Esophagus (tissue), 2 donors: ENCODE measurements at regions not wholly inside any gene's neighbourhood (a gene's known extent, or its start where the extent isn't known, plus 50 kb on each side); places are given as distances from the start of the nearest gene placed in this dataset.
"Not testable (repeated sequence)": the region's sequence is repeated elsewhere in the genome, so short reads cannot be mapped to it uniquely, and the experiment has no call there.

Source experiments
- H3K27ac ChIP-seq, 2 donors: one replicate each; pipeline ENCODE4 v1.5.1; 2013; ENCODE audit warnings: low read depth in 2 of 2, mild to moderate bottlenecking in 2 of 2, inconsistent platforms in 1 of 2, low read length in 1 of 2, moderate library complexity in 1 of 2
- H3K27me3 ChIP-seq, 2 donors: one replicate each; pipeline ENCODE4 v1.6.1; 2013; ENCODE audit warnings: low read length in 2 of 2, control low read depth in 1 of 2, mild to moderate bottlenecking in 1 of 2; ENCODE audit not compliant: insufficient read depth in 2 of 2, control insufficient read depth in 1 of 2
- H3K36me3 ChIP-seq, 2 donors: one replicate each; pipeline ENCODE4 v1.6.1; 2013; ENCODE audit warnings: low read length in 1 of 2; ENCODE audit not compliant: control insufficient read depth in 2 of 2, insufficient read depth in 2 of 2
- H3K4me1 ChIP-seq, 2 donors: one replicate each; pipeline ENCODE4 v1.6.1; 2013; ENCODE audit warnings: low read length in 1 of 2; ENCODE audit not compliant: control insufficient read depth in 2 of 2, insufficient read depth in 2 of 2
- H3K4me3 ChIP-seq, 2 donors: one replicate each; pipeline ENCODE4 v1.5.1; 2013; ENCODE audit warnings: low read length in 2 of 2, mild to moderate bottlenecking in 2 of 2, low read depth in 1 of 2, moderate library complexity in 1 of 2
- H3K9me3 ChIP-seq, 2 donors: one replicate each; pipeline ENCODE4 v1.6.1; 2013; ENCODE audit warnings: mild to moderate bottlenecking in 2 of 2, low read depth in 1 of 2, low read length in 1 of 2, moderate library complexity in 1 of 2; ENCODE audit not compliant: control insufficient read depth in 2 of 2, insufficient read depth in 1 of 2
- WGBS, 2 donors: extraction: QIAGEN DNeasy Blood & Tissue Kit; methylation state at CpG; one replicate each; pipeline ENCODE4 v1.1.7; 2013; 5-methylcytosine and 5-hydroxymethylcytosine counted together
- donor health status: healthy with polysubstance abuse.
- donor health status: Bipolar disorder and iron deficiency.

DNA sequence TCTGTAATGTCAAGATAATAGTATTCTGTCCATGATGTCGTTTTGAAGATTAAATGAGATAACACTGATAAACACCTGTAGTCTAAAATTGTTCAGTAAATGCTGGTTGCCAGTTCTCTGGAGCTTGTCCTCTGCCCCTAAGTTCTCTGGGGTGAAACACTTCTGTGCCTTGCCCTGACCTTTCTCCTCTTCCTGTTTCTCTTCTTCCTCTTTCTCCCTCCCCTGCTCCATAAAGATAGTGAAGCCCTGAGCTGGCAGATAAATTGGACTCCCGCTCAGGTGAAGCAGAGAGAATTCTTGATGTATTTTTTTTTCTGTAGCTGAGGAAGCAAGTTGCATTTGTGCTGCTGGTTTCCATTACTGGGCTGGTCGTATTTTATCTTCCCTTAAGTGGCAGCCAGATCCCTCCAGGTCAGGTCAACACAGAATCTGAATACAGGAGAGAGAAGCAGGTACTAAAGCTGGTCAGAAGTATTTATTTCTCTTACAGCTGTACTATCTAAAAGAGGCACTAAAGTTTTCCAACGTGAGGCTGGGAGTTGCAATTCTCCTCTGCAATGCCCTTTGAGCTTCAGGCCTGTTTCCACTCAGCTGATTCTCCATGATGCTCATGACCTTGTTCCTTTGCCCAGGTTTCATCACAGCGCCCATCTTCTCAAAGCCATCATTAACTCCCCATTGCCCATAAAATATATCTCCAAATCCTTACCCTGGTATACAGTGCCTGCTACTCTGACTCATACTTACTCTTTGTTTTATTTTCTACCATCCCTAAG, 319.3 kb upstream of the CFAP20DC start:
- WGBS, 2 donors, result 64 to 70% methylated on average over 5 of the region's 5 CpGs
- Histone ChIP-seq H3K4me3 (no peak overlapping the region), H3K4me1 (no peaks in the 10 kb centered on the region), H3K27me3 (no peaks in the 10 kb centered on the region), H3K27ac (no peak overlapping the region), H3K36me3 (no peaks in the 10 kb centered on the region), H3K9me3 (no peaks in the 10 kb centered on the region)

GRCh38 chr3:59367150-59367549, 317.3 kb upstream of the CFAP20DC start:
- Histone ChIP-seq H3K27ac (no peak overlapping the region), H3K4me3 (no peak overlapping the region), H3K36me3 (no peaks in the 10 kb centered on the region), H3K4me1 (no peaks in the 10 kb centered on the region), H3K27me3 (no peaks in the 10 kb centered on the region), H3K9me3 (no peaks in the 10 kb centered on the region)
- 45 to 55% methylated on average over 3 of the region's 3 CpGs for WGBS, 2 donors

GRCh38 chr3:59366218-59366617, 316.4 kb upstream of the CFAP20DC start:
- H3K36me3 ChIP-seq, result no peaks in the 10 kb centered on the region
- no peaks in the 10 kb centered on the region for H3K9me3 ChIP-seq
- no peak overlapping the region for H3K4me3 ChIP-seq
- no peaks in the 10 kb centered on the region for H3K27me3 ChIP-seq
- 86 to 87% methylated on average over 2 of the region's 2 CpGs for WGBS, 2 donors
- H3K27ac ChIP-seq, result no peak overlapping the region
- H3K4me1 ChIP-seq, result no peaks in the 10 kb centered on the region

DNA sequence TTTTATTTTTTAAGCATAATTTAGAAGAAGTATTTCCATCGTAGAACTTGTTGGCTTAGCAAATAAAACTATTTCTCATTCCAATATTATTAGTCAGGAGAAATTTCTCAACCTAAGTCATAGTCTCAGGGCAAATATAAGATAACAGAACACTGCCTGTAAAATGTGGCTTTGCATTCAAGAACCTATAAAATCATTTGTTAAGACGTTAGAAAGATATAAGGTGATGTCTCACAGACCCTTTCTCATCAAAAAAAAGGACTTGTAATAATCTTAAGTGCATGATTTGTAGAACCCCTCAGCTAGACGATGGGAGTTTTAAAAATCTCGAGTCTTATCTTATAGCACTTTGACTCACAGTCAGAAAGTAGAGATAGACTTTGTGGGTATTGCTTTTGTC, 314.7 kb upstream of the CFAP20DC start:
- Histone ChIP-seq H3K27me3 (no peaks in the 10 kb centered on the region), H3K4me3 (no peak overlapping the region), H3K36me3 (no peaks in the 10 kb centered on the region), H3K4me1 (no peaks in the 10 kb centered on the region), H3K27ac (no peak overlapping the region), H3K9me3 (no peaks in the 10 kb centered on the region)
- 61 to 70% methylated on average over 4 of the region's 4 CpGs for WGBS, 2 donors

DNA sequence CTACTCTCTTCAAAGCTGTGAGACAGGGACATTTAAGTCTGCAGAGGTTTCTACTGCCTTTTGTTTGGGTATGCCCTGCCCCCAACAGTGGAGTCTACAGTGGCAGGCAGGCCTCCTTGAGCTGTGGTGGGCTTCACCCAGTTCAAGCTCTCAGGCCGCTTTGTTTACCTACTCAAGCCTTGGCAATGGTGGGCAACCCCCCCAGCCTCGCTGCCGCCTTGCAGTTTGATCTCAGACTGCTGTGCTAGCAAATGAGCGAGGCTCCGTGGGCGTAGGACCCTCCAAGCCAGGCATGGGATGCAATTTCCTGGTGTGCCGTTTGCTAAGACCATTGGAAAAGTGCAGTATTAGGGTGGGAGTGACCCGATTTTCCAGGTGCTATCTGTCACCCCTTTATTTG, 310.5 kb upstream of the CFAP20DC start:
- H3K27me3 ChIP-seq, result not testable (repeated sequence)
- 91 to 98% methylated on average over 8 of the region's 8 CpGs for WGBS, 2 donors

DNA sequence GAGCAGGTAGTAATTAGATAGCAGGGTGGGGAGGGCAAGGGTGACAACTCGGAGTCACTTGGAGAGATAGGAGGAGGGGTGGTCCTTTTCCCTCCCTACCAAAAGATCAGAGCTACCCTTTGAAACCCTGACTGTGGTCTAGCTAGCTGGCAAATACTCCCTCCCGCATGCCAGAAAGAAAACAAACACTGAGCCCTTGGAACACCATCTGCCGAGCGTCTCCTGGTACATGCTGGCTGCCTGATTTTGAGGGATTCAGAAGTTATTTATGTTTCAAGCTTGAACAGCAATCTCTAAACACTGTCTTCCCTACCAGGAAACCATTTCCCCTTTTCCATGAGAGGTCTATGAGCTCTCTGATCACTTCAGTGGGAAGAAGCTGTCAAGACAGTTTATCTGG, 291.6 kb upstream of the CFAP20DC start:
- H3K4me3 ChIP-seq, result no peak overlapping the region
- 62 to 67% methylated on average over 4 of the region's 4 CpGs for WGBS, 2 donors
- H3K36me3 ChIP-seq, result no peaks in the 10 kb centered on the region
- no peaks in the 10 kb centered on the region for H3K9me3 ChIP-seq
- H3K27me3 ChIP-seq, result no peaks in the 10 kb centered on the region
- no peak overlapping the region for H3K27ac ChIP-seq
- no peaks in the 10 kb centered on the region for H3K4me1 ChIP-seq

More for the DNA sequence above, 310.5 kb upstream of the CFAP20DC start:
- not testable (repeated sequence) for H3K4me1 ChIP-seq, H3K27ac ChIP-seq, H3K36me3 ChIP-seq, H3K9me3 ChIP-seq, H3K4me3 ChIP-seq

DNA sequence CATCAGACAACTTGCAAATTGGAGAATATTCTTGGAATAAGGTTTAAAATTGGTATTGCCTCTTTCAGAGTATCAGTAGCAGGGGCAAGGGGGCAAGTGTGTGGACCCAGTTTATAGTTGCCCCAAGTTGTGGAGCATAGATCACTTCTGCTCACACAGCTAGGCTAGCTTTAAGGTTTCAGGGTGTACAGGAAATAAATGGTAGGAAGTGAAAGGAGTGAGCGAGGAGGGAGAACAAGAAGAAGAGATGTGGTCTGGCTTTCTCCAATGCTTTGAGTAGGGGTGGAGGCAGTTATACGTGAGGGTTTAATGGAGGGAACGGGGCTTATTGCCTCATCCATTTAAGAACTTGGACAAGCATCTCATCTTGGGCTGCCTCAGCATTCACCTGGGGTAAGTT, 290.0 kb upstream of the CFAP20DC start:
- no peaks in the 10 kb centered on the region for H3K27me3 ChIP-seq
- H3K27ac ChIP-seq, result no peak overlapping the region
- H3K4me1 ChIP-seq, result no peaks in the 10 kb centered on the region
- H3K4me3 ChIP-seq, result no peak overlapping the region
- WGBS, 2 donors, result 73 to 83% methylated on average over 3 of the region's 3 CpGs
- H3K9me3 ChIP-seq, result no peaks in the 10 kb centered on the region
- no peaks in the 10 kb centered on the region for H3K36me3 ChIP-seq

GRCh38 chr3:59338934-59339333, 289.1 kb upstream of the CFAP20DC start:
- no peaks in the 10 kb centered on the region for H3K9me3 ChIP-seq
- 59 to 69% methylated on average over 7 of the region's 7 CpGs for WGBS, 2 donors
- no peaks in the 10 kb centered on the region for H3K4me1 ChIP-seq
- no peaks in the 10 kb centered on the region for H3K36me3 ChIP-seq
- no peak overlapping the region for H3K27ac ChIP-seq
- H3K27me3 ChIP-seq, result no peaks in the 10 kb centered on the region
- H3K4me3 ChIP-seq, result no peak overlapping the region

GRCh38 chr3:59335338-59335737, 285.5 kb upstream of the CFAP20DC start:
- no peaks in the 10 kb centered on the region for H3K36me3 ChIP-seq
- no peaks in the 10 kb centered on the region for H3K9me3 ChIP-seq
- 85 to 90% methylated on average over 6 of the region's 6 CpGs for WGBS, 2 donors
- H3K27ac ChIP-seq, result no peak overlapping the region
- no peaks in the 10 kb centered on the region for H3K4me1 ChIP-seq
- no peaks in the 10 kb centered on the region for H3K27me3 ChIP-seq
- no peak overlapping the region for H3K4me3 ChIP-seq

- WGBS, 2 donors, result 69 to 73% methylated on average over 2 of the region's 2 CpGs
Observed at GRCh38 chr3:59334585-59334984, 284.8 kb upstream of the CFAP20DC start.

More at GRCh38 chr3:59334585-59334984, 284.8 kb upstream of the CFAP20DC start:
- Histone ChIP-seq H3K27me3 (no peaks in the 10 kb centered on the region), H3K4me1 (no peaks in the 10 kb centered on the region), H3K36me3 (no peaks in the 10 kb centered on the region), H3K4me3 (no peak overlapping the region), H3K9me3 (no peaks in the 10 kb centered on the region), H3K27ac (no peak overlapping the region)
